NCI-H69 (cell line): ENCODE measurements at regions not wholly inside any gene's neighbourhood (a gene's known extent, or its start where the extent isn't known, plus 50 kb on each side); places are given as distances from the start of the nearest gene placed in this dataset.
"Not testable (repeated sequence)": the region's sequence is repeated elsewhere in the genome, so short reads cannot be mapped to it uniquely, and the experiment has no call there.

ENCODE experiments used
- DNase-seq: peaks from one replicate; lab custom pipeline; 2025; lab: John Stamatoyannopoulos, UW

- DNase-seq = no peak
These were observed 147.8 kb downstream of the SEM1 start for GRCh38 chr7:96561892-96562291.

- DNase-seq = no peak
These were observed 151.1 kb downstream of the SEM1 start for GRCh38 chr7:96558530-96558929.

GRCh38 chr7:96558093-96558492 is 151.6 kb downstream of the SEM1 start:
- no peak for DNase-seq

GRCh38 chr7:96557598-96557997 is 152.0 kb downstream of the SEM1 start:
- DNase-seq = not testable (repeated sequence)

GRCh38 chr7:96548664-96549063 is 161.0 kb downstream of the SEM1 start:
- peak; percentile 99 for DNase-seq

GRCh38 chr7:96547371-96547811 is 162.3 kb downstream of the SEM1 start:
- peak; percentile 99 for DNase-seq

- no peak for DNase-seq
These were observed 163.2 kb downstream of the SEM1 start for GRCh38 chr7:96546426-96546825.

GRCh38 chr7:96539471-96539870 is 170.2 kb downstream of the SEM1 start:
- DNase-seq = no peak

GRCh38 chr7:96538632-96539031 is 171.0 kb downstream of the SEM1 start:
- no peak for DNase-seq

GRCh38 chr7:96534221-96534620 is 175.4 kb downstream of the SEM1 start:
- no peak for DNase-seq

GRCh38 chr7:96532428-96532935 is 177.2 kb downstream of the SEM1 start:
- DNase-seq = no peak

GRCh38 chr7:96531331-96531730 is 178.3 kb downstream of the SEM1 start:
- DNase-seq = no peak

GRCh38 chr7:96530786-96531185 is 178.9 kb downstream of the SEM1 start:
- no peak for DNase-seq

GRCh38 chr7:96527133-96527827 is 182.4 kb downstream of the SEM1 start:
- DNase-seq = no peak

GRCh38 chr7:96526496-96526895 is 183.2 kb downstream of the SEM1 start:
- DNase-seq = peak; percentile 46

- no peak for DNase-seq
These were observed 188.4 kb downstream of the SEM1 start for GRCh38 chr7:96521068-96521894.

GRCh38 chr7:96508371-96508770 is 186.5 kb upstream of the SLC25A13 start:
- DNase-seq = peak; percentile 98

- DNase-seq = no peak
These were observed 181.7 kb upstream of the SLC25A13 start for GRCh38 chr7:96503597-96503996.

- no peak for DNase-seq
These were observed 179.4 kb upstream of the SLC25A13 start for GRCh38 chr7:96501318-96501717.

- DNase-seq = peak; percentile 54
These were observed 177.6 kb upstream of the SLC25A13 start for GRCh38 chr7:96499532-96499931.

GRCh38 chr7:96497567-96497966 is 175.7 kb upstream of the SLC25A13 start:
- peak; percentile 51 for DNase-seq

GRCh38 chr7:96495751-96496216 is 173.9 kb upstream of the SLC25A13 start:
- DNase-seq = peak; percentile 99

- no peak for DNase-seq
These were observed 164.8 kb upstream of the SLC25A13 start for GRCh38 chr7:96486681-96487080.
